ENCODE measurements at regions not wholly inside any gene's neighbourhood (a gene's known extent, or its start where the extent isn't known, plus 50 kb on each side); places are given as distances from the start of the nearest gene placed in this dataset.
A peak's percentile ranks its signal among the peaks of the same experiment; 100 is the strongest.

- DNase-seq (no peak), ATAC-seq (no peak)
- intact Hi-C loops (cut with micrococcal nuclease) = no loop called here
Observed at GRCh38 chr10:111199587-111199986, 122.8 kb downstream of the ADRA2A start.

DNA sequence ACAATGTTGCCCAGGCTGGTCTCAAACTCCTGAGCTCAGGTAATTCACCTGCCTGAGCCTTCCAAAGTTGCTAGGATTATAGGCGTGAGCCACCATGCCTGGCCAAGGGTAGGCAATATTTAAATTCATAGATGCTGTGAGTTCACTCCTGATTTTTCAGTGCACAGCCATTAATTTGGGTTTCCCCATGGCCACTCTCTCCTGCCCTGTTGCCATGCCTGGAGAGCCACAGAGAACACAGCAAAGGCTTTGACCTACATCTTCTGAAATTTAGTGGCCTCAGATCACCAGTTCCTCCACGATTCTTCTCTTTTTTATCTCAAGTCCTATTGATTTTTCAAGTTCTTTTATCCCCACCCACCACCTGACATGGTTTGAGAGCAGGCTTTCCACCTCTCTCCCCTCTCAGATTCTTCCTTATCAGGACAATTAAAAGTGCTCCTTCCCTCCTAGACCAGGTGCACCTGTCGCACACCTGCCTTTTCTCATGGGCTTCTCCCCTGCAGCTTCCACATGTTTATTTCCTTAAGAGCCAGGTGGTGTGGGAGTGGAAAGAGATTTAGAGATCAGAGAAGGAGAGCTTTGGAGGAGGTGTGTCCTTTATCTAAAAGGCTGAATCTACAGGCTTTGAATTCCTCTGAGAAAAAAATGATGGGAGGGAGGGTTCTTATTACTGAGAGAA is 123.8 kb downstream of the ADRA2A start:
- intact Hi-C loops (cut with micrococcal nuclease) = no loop called here
- ATAC-seq = no peak
- no peak for DNase-seq

DNA sequence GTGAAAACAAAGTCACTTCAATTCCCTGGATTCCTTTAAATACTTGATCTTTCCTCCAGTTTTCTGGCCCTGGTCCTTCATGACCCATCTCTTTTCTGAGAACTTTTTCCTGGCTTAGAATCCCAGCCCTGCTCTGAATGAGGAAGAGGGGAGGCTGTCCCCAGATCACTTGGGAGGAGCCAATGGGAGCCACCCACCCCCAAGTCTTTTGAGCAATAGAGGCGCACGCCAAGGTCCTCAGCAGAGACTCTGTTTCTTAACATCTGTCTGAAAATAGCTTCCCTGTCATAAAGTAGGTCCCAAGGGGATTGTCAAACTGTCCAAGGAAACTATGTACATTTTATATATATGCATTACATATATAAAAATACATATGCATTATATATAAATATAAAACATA is 126.8 kb downstream of the ADRA2A start:
- DNase-seq (peak; percentile 46), ATAC-seq (peak; percentile 61)
- intact Hi-C loops (cut with micrococcal nuclease) = no loop called here

GRCh38 chr10:111204838-111205237 is 128.0 kb downstream of the ADRA2A start:
- no peak for DNase-seq
- ATAC-seq = no peak
- intact Hi-C loops (cut with micrococcal nuclease) = no loop called here

DNA sequence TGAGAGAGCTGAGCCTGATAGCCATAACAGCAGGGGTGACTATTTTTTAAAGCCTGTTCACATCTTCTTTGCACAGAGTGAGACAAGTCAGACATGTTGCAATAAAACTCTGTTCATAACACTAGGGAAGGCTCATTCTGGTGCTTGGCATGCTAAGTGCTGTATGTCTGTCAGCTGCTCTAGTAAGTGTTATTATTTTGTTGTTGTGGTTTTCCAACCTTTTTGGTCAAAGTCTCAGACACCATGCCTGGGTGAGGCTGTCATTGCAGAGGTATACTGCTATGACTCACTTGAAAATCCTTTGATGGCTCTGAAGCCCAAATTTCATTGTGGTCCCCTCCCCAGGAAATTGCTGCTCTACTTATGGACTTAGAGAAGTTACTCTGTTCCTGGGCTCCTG is 129.7 kb downstream of the ADRA2A start:
- intact Hi-C loops (cut with micrococcal nuclease) = no loop called here
- DNase-seq (no peak), ATAC-seq (no peak)

DNA sequence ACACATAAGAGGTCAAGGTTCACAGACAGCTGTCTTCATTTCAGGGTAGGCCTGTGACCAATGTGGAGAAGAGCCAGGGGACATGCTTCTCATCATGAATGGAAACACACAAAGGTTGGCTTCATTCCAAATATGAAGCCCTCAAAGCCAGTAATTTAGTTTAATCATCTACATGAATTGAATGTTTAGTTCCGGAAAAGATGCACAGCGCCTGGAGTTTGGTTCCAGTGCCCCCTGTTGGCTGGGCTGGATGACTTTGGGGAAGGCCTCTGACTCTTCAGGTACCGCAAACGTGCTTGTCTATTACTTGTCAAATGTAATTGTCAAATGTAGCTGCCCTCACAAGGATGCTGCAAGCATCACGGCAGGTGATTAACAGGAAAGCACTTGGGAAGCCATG is 130.7 kb downstream of the ADRA2A start:
- no peak for DNase-seq
- ATAC-seq = peak; percentile 29
- intact Hi-C loops (cut with micrococcal nuclease) = no loop called here

DNA sequence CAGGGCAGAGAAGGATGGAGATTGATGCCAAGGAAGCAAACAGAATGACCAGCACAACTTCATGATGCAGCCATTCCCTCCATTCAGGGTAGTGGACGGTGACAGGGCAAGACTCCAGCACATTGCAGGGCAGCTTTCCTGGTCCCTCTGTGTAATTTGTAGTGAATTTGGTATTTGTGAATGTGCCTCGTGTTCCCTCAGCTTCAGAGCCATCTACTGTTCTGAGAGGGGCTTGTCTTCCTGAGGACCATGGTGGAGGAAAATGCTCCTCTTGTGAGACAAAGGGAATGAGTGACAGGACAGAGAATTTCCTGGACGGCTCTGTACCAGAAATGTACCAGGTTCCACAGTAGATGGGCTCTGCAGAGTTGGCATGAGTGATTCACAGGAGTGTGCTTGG is 132.1 kb downstream of the ADRA2A start:
- DNase-seq (no peak), ATAC-seq (no peak)
- intact Hi-C loops (cut with micrococcal nuclease) = no loop called here

GRCh38 chr10:111209692-111210091 is 132.9 kb downstream of the ADRA2A start:
- intact Hi-C loops (cut with micrococcal nuclease) = no loop called here
- DNase-seq (no peak), ATAC-seq (no peak)

- ATAC-seq (no peak), DNase-seq (no peak)
- intact Hi-C loops (cut with micrococcal nuclease) = no loop called here
Observed at GRCh38 chr10:111211241-111211640, 134.4 kb downstream of the ADRA2A start.

DNA sequence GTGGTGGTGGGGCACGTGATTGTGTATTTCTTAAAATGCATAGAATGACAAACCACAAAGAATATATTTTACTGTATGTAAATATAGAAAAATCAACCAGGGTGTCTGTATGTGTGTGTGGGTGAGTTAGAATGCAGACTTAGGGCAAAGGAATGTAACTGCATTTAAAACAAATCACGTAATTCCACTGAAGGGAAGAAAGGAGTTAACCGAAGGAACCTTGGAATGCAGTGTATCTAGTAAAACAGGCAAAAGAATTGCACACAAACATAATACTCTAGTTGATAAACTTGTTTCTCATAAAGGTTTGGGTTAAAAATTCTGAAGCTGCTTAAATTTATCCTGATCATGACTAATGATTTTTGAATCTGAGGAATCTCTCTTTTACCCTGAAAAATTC is 134.9 kb downstream of the ADRA2A start:
- no peak for DNase-seq
- ATAC-seq = no peak
- intact Hi-C loops (cut with micrococcal nuclease) = no loop called here

DNA sequence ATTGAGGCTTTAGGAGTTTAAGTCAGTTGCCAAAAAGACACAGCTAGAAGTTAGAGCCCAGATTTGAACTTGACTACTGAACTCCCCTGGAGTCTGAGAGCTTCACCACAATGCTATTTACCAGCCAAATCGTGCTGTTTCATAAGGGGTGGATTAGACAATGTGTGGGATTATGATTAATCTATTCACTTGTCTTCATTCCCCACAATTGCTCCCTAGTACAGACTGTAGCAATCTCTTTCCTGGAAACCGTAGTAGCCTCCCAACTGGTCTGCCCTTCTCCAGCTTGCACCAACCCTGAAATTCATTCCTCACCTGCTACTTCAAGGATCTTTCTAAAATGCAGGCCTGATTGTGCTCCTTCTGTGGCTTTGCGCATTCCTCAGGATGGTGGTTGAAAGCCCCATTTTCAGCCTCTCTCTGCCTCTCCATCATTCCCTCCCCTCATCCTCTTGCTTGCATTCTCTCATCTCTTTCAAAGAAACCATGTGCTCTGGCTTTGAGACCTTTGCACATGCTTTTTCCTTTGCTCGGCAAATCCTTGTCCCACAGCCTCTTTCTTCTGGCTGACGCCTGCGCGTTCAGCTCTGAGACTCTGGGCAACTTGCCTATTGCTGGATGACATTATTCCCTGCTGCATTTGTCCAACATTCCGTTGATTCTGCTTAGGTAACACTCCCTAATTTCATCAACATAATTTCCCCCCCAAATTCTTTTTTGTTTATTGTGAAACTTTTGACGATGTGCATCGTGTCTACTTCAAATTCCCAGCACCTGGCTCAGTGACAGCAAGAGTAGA is 145.1 kb downstream of the ADRA2A start:
- DNase-seq = no peak
- no peak for ATAC-seq
- intact Hi-C loops (cut with micrococcal nuclease) = no loop called here

GRCh38 chr10:111222961-111223360 is 146.1 kb downstream of the ADRA2A start:
- DNase-seq (no peak), ATAC-seq (no peak)

GRCh38 chr10:111231779-111232178 is 154.9 kb downstream of the ADRA2A start:
- ATAC-seq = no peak
- intact Hi-C loops (cut with micrococcal nuclease) = no loop called here
- no peak for DNase-seq

More at GRCh38 chr10:111222961-111223360, 146.1 kb downstream of the ADRA2A start:
- intact Hi-C loops (cut with micrococcal nuclease) = no loop called here

GRCh38 chr10:111233439-111233838 is 156.6 kb downstream of the ADRA2A start:
- intact Hi-C loops (cut with micrococcal nuclease) = no loop called here
- ATAC-seq (no peak), DNase-seq (no peak)

DNA sequence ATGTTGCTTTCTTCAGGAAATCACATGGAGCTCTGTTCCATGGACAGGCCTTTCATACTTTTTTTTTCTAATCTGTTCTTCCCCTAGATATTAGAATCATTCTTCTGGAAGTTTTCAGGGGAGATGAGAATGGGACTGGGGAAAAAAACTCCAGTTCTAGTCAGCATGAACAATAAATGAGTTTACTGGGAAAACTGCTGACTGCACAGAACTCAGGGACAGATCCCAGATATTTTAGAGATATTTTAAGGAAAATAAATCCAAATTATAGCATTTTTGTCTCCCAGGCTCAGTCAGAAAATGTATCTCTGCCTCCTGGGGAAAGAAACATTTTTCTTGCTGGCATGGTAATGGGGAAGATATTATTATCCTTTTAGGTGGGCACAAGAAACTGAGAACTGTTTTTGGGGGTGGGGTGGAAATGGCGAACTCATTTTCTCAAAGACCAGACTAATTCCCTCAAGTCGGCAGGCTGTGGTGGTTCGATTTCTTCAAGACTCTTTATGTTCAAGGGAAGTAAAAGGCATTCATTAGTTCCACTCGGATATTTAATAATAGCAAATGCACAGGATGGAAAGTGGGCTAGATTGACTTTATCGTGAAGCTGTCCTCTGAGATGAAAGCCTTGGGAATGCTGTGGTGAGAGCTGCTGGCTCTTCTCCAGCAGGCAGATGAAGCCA is 157.5 kb downstream of the ADRA2A start:
- intact Hi-C loops (cut with micrococcal nuclease) = no loop called here
- DNase-seq = no peak
- ATAC-seq = no peak

- intact Hi-C loops (cut with micrococcal nuclease) = no loop called here
- no peak for ATAC-seq
- DNase-seq = no peak
Observed at GRCh38 chr10:111234914-111235302, 158.1 kb downstream of the ADRA2A start.

- intact Hi-C loops (cut with micrococcal nuclease) = no loop called here
- DNase-seq = no peak
- ATAC-seq = no peak
Observed at GRCh38 chr10:111240348-111240747, 163.5 kb downstream of the ADRA2A start.

DNA sequence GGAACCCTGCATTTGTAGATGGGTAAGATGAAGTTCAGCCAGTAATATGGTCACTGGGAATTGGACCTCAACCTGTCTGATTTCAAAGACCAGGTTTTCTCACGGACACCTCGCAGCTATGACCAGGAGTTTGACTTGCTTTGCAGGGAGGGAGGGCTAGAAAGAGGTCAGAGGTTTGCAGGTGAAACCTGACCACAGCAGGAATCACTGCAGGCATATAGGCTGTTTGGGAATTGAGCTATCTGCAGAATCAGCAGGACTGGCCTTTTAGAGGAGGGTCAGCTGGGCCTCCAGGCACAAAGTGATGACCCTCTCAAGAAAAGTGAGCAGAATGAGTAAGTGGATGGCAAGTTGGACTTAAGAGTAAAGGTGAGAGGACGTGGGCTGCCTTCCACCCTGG is 166.3 kb downstream of the ADRA2A start:
- DNase-seq (no peak), ATAC-seq (no peak)
- intact Hi-C loops (cut with micrococcal nuclease) = no loop called here

DNA sequence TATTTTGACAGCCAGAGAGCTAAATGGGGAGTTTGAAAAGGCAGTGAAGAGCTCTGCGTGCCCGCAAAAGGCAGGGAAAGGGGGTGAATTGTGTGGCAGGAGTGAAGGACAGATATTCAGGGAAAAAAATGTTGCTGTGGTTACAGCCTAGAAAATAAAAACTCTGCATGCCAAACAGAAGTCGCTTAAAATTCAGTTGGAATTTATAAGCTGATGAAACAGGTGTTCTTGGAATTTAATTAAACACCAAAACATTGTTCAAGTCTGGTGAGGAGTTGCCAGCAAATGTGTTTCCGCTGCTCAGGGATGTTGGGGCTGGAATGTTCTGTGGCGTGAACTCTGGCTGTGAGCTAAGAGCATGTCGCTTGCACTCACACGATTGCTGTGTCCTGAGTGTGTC is 169.3 kb downstream of the ADRA2A start:
- DNase-seq (no peak), ATAC-seq (no peak)
- intact Hi-C loops (cut with micrococcal nuclease) = no loop called here

GRCh38 chr10:111246814-111247452 is 170.1 kb downstream of the ADRA2A start:
- DNase-seq (no peak), ATAC-seq (no peak)
- intact Hi-C loops (cut with micrococcal nuclease) = no loop called here
